ENCODE measurements at regions not wholly inside any gene's neighbourhood (a gene's known extent, or its start where the extent isn't known, plus 50 kb on each side); places are given as distances from the start of the nearest gene placed in this dataset.

DNA sequence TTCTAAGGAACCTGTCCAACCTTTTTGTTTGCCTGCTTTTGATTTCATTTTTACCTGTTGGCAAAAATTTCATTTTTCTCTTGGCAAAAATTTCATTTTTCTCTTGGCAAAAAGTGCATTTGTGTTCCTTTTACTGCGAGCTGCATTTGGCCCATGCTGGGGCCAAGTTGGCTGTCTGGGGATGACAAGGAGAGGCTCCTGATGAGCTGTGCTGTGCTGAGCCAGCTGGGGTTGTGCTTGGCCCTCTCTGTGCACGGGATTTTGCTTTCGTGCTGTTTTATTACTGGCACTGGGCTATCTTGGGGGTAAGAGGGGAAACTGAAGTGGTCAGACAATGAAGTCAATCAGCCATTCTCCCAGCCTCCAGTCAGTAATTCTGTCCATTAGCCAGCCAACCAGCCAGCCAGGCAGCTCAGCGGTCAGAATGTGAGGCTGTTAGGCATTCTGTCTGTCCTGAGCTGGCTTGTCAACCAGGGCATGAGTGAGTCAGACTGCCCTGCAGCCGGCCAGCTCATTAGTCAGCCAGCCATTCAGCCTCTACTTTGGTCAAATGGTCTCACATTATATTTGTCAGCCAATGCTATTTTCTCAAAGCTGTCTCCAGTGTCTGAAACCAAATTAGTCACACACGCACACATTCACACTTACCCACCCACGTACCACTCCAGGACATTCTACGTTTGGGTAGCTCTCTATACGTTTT is 56.9 kb upstream of the PRPS1 start:
- ChIA-PET POLR2A (no interaction called here), CTCF (no interaction called here)
- no peak for DNase-seq (ENCODE audit: extremely low spot score)
- TF ChIP-seq, protein P1, sequence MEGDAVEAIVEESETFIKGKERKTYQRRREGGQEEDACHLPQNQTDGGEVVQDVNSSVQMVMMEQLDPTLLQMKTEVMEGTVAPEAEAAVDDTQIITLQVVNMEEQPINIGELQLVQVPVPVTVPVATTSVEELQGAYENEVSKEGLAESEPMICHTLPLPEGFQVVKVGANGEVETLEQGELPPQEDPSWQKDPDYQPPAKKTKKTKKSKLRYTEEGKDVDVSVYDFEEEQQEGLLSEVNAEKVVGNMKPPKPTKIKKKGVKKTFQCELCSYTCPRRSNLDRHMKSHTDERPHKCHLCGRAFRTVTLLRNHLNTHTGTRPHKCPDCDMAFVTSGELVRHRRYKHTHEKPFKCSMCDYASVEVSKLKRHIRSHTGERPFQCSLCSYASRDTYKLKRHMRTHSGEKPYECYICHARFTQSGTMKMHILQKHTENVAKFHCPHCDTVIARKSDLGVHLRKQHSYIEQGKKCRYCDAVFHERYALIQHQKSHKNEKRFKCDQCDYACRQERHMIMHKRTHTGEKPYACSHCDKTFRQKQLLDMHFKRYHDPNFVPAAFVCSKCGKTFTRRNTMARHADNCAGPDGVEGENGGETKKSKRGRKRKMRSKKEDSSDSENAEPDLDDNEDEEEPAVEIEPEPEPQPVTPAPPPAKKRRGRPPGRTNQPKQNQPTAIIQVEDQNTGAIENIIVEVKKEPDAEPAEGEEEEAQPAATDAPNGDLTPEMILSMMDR (IDR thresholded peaks at IDR 0.05; ENCODE audit: control extremely low read depth, extremely low read depth, low read depth, missing control alignments) = no peak

DNA sequence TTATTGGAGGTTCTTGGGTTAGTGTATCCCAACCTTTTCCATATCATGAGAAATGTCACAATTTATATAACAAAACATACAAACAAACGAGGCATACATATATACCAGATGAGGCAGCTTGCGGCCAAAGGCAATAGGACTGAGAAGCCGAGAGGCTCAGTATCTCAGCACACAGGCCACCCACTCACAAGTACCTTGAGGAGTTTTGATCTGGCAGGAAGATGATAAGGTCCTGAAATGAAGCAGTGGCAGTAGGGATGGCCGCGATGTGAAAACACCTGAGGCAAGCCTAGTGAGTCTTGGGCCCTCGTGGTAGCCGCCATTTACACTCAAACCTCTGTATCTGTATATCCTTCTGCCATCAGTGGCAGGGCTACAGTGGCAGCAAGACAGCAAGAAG is 55.3 kb upstream of the PRPS1 start:
- POLR2A ChIA-PET = no interaction called here
- no peak for DNase-seq (ENCODE audit: extremely low spot score)
- TF ChIP-seq, protein P1 (IDR thresholded peaks at IDR 0.05; ENCODE audit: control extremely low read depth, extremely low read depth, low read depth, missing control alignments) = no peak
- CTCF ChIA-PET = no interaction called here

DNA sequence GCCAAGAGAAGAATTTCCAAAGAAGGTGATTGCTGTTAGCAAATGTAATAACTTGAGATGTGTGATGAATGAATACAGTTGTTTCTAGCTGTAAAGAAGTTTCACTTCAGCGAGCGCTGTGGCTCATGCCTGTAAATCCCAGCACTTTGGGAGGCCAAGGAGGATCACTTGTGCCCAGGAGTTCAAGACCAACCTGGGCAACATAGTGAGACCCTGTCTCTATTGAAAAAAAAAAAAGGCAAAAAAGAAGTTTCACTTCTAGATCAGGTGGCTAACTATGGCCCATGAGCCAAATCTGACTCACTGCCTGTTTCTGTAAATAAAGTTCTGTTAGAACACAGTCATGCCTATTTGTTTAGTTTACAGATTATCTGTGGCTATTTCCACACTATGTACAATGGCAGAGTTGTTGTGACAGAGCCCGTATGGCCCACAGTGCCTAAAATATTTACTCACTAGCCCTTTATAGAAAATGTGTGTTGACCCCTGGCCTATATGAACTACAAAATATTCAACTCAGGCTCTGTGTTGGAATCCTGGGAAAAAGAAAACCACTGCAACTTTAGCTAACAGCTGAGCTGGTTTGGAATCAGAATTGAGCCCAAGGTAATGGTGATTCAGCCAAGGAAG is 54.1 kb upstream of the PRPS1 start:
- ChIA-PET CTCF (no interaction called here), POLR2A (no interaction called here)
- DNase-seq (ENCODE audit: extremely low spot score) = no peak
- TF ChIP-seq, protein P1 (IDR thresholded peaks at IDR 0.05; ENCODE audit: control extremely low read depth, extremely low read depth, low read depth, missing control alignments) = no peak

DNA sequence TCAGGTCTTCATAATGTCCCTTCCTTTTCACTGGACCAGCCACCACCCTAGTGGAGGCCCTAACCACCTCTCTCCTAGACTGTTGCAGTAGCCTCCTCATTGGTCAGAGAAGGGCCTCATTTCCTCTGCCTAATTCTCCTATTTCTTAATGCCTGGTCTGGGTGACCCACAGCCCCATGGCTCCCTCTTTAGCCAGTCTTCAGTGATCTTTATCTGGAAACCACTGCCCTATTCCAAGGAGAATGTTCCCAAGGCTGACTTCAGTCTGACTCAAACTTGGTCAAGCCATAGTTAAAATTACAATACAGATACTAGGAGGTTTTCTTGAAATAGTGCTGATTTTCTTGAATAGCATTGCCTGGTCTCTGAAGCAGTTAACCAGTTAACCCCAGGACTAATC is 53.6 kb upstream of the PRPS1 start:
- CTCF ChIA-PET = no interaction called here
- TF ChIP-seq, protein P1 (IDR thresholded peaks at IDR 0.05; ENCODE audit: control extremely low read depth, extremely low read depth, low read depth, missing control alignments) = no peak
- POLR2A ChIA-PET = no interaction called here
- no peak for DNase-seq (ENCODE audit: extremely low spot score)

DNA sequence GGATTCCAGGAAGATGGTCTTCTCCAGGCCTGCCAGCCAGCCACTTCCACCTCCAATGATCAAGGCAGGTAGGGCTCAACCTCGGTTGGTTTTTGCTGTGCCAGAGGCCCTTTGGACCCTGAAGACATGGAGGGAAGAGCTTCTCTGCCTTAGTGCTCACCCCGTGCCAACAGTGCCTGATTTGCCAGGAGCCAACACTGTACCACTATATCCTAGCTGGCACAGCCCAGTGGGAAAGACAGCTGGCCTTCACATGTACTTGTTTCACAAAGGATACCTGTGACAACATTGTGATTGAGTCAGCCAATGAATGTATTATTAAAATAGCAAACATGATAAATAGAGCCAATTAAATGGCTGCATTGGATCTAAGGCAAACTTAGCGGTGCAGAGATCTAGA is 51.9 kb upstream of the PRPS1 start:
- TF ChIP-seq, protein P1 (IDR thresholded peaks at IDR 0.05; ENCODE audit: control extremely low read depth, extremely low read depth, low read depth, missing control alignments) = no peak
- DNase-seq (ENCODE audit: extremely low spot score) = no peak
- POLR2A ChIA-PET = no interaction called here
- CTCF ChIA-PET = no interaction called here

DNA sequence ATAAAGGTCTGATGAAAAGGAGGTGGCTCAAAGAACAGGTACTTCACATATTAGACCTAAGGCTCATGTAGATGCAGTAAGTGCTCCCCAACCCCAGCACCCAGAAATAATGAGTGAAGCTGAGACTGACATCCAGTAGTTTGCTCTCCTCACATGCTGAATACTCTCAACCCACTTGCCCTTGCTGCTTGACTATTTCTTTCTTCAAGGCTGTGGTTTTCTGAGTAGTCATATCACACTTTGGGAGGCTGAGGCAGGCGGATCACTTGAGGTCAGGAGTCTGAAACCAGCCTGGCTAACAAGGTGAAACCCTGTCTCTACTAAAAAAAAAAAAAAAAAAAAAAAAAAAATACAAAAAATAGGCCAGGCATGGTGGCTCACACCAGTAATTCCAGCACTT is 51.5 kb upstream of the PRPS1 start:
- CTCF ChIA-PET = no interaction called here
- POLR2A ChIA-PET = no interaction called here
- DNase-seq (ENCODE audit: extremely low spot score) = no peak
- TF ChIP-seq, protein P1 (IDR thresholded peaks at IDR 0.05; ENCODE audit: control extremely low read depth, extremely low read depth, low read depth, missing control alignments) = no peak
